ENCODE measurements at regions not wholly inside any gene's neighbourhood (a gene's known extent, or its start where the extent isn't known, plus 50 kb on each side); places are given as distances from the start of the nearest gene placed in this dataset.

- TF ChIP-seq REST (IDR thresholded peaks at IDR 0.05; ENCODE audit: insufficient read depth in 1 of 2, low read depth in 2 of 2, low read length in 2 of 2): no peak
Observed at GRCh38 chr6:132907914-132908313, 93.5 kb downstream of the RPS12 start.

GRCh38 chr6:132909742-132910141, 95.4 kb downstream of the RPS12 start:
- TF ChIP-seq FOXP2 (optimal IDR thresholded peaks at IDR 0.05; ENCODE audit: borderline replicate concordance, extremely low read depth, extremely low read length, insufficient read depth) (no peak), SIN3A (IDR thresholded peaks at IDR 0.05; ENCODE audit: borderline replicate concordance, insufficient read depth, low read length) (no peak), POLR2AphosphoS5 (IDR thresholded peaks at IDR 0.05; ENCODE audit: low read depth, low read length) (no peak), REST (IDR thresholded peaks at IDR 0.05; ENCODE audit: insufficient read depth in 1 of 2, low read depth in 2 of 2, low read length in 2 of 2) (no peak), TAF1 (IDR thresholded peaks at IDR 0.05; ENCODE audit: borderline replicate concordance, insufficient read depth, low read length) (no peak)

GRCh38 chr6:132910759-132911158, 96.4 kb downstream of the RPS12 start:
- TF ChIP-seq REST (IDR thresholded peaks at IDR 0.05; ENCODE audit: insufficient read depth in 1 of 2, low read depth in 2 of 2, low read length in 2 of 2): no peak
- no peak for TF ChIP-seq FOXP2 (optimal IDR thresholded peaks at IDR 0.05; ENCODE audit: borderline replicate concordance, extremely low read depth, extremely low read length, insufficient read depth)
- TF ChIP-seq TAF1 (IDR thresholded peaks at IDR 0.05; ENCODE audit: borderline replicate concordance, insufficient read depth, low read length): no peak

- 0 out of 2 replicates have a peak, but pooled peaks have one; percentile 85 for TF ChIP-seq SIN3A (IDR thresholded peaks at IDR 0.05; ENCODE audit: borderline replicate concordance, insufficient read depth, low read length)
- TF ChIP-seq TAF1 (IDR thresholded peaks at IDR 0.05; ENCODE audit: borderline replicate concordance, insufficient read depth, low read length): no peak
- TF ChIP-seq REST (IDR thresholded peaks at IDR 0.05; ENCODE audit: insufficient read depth in 1 of 2, low read depth in 2 of 2, low read length in 2 of 2): peak in 1 of 2 experiments; percentile 35; a peak in 1 of 4 replicates
- TF ChIP-seq FOXP2 (optimal IDR thresholded peaks at IDR 0.05; ENCODE audit: borderline replicate concordance, extremely low read depth, extremely low read length, insufficient read depth): peak; percentile 85
- peak; percentile 26; the same call in 1 of the 2 replicates for TF ChIP-seq POLR2AphosphoS5 (IDR thresholded peaks at IDR 0.05; ENCODE audit: low read depth, low read length)
Observed at GRCh38 chr6:132919045-132919860, 104.9 kb downstream of the RPS12 start.

GRCh38 chr6:132927713-132928112, 113.3 kb downstream of the RPS12 start:
- TF ChIP-seq REST (IDR thresholded peaks at IDR 0.05; ENCODE audit: insufficient read depth in 1 of 2, low read depth in 2 of 2, low read length in 2 of 2): no peak
- TF ChIP-seq TAF1 (IDR thresholded peaks at IDR 0.05; ENCODE audit: borderline replicate concordance, insufficient read depth, low read length): no peak
- TF ChIP-seq POLR2AphosphoS5 (IDR thresholded peaks at IDR 0.05; ENCODE audit: low read depth, low read length): no peak
- TF ChIP-seq FOXP2 (optimal IDR thresholded peaks at IDR 0.05; ENCODE audit: borderline replicate concordance, extremely low read depth, extremely low read length, insufficient read depth): no peak
- no peak for TF ChIP-seq SIN3A (IDR thresholded peaks at IDR 0.05; ENCODE audit: borderline replicate concordance, insufficient read depth, low read length)
